WTC11 (cell line): ENCODE measurements at regions not wholly inside any gene's neighbourhood (a gene's known extent, or its start where the extent isn't known, plus 50 kb on each side); places are given as distances from the start of the nearest gene placed in this dataset.

Experiments used
- ATAC-seq: fragments of 200-7000 bp; cut with Tn5 transposase; 2 replicates; pipeline ENCODE4 v1.10.0; 2021; ENCODE audit warnings: mild to moderate bottlenecking, moderate library complexity
- CTCF ChIA-PET: fragments of 300-600 bp; sonication (Branson Sonifier 250); formaldehyde crosslinking; loops from one replicate; lab custom pipeline; 2021; ENCODE audit warnings: antibody characterized with exemption; lab: Charles Lee
- POLR2A ChIA-PET: fragments of 350-600 bp; sonication (Branson Sonifier 250); formaldehyde crosslinking; loops from one replicate; lab custom pipeline; 2021; ENCODE audit warnings: antibody characterized with exemption; lab: Charles Lee
- DNase-seq: peaks from one replicate; pipeline ENCODE4 v3.0.0; 2021; ENCODE audit warnings: low spot score
- H3K27ac Mint-ChIP-seq: 2 replicates; pipeline ENCODE4 v1.8.0; 2021; ENCODE audit warnings: mixed read lengths
- H3K27me3 Mint-ChIP-seq: 2 replicates; pipeline ENCODE4 v1.8.0; 2021; ENCODE audit warnings: low read depth, mild to moderate bottlenecking, moderate library complexity, mixed read lengths
- H3K36me3 Mint-ChIP-seq: 2 replicates; pipeline ENCODE4 v1.8.0; 2021; ENCODE audit warnings: mixed read lengths
- H3K4me1 Mint-ChIP-seq: 2 replicates; pipeline ENCODE4 v1.8.0; 2022; ENCODE audit warnings: mixed read lengths
- H3K4me3 Mint-ChIP-seq: 2 replicates; pipeline ENCODE4 v1.8.0; 2021; ENCODE audit warnings: mild to moderate bottlenecking, moderate library complexity, mixed read lengths
- H3K9me3 Mint-ChIP-seq: 2 replicates; pipeline ENCODE4 v1.8.0; 2021; ENCODE audit warnings: mixed read lengths
- ATF2 ChIP-seq: sonication (generic); formaldehyde crosslinking; IDR thresholded peaks from 2 replicates; pipeline ENCODE4 v1.8.1; 2022; ENCODE audit warnings: low read depth, missing genetic modification reagents, borderline replicate concordance
- CBFB ChIP-seq: sonication (generic); formaldehyde crosslinking; IDR thresholded peaks from 2 replicates; pipeline ENCODE4 v1.8.1; 2022; ENCODE audit warnings: mild to moderate bottlenecking, low read depth, missing genetic modification reagents
- CTCF ChIP-seq: fragments of 200-600 bp; IDR thresholded peaks from 2 replicates; pipeline ENCODE4 v1.8.0; 2022; ENCODE audit warnings: antibody characterized with exemption
- E2F1 ChIP-seq: sonication (generic); formaldehyde crosslinking; IDR thresholded peaks from 2 replicates; pipeline ENCODE4 v1.8.0; 2022; ENCODE audit warnings: mild to moderate bottlenecking, missing genetic modification reagents
- EMX1 ChIP-seq: fragments of 250-450 bp; sonication (Bioruptor Pico); IDR thresholded peaks from 2 replicates; pipeline ENCODE4 v1.8.0; 2021; ENCODE audit warnings: mild to moderate bottlenecking
- FOXJ3 ChIP-seq: sonication (generic); formaldehyde crosslinking; IDR thresholded peaks from 2 replicates; pipeline ENCODE4 v1.9.0; 2021; ENCODE audit warnings: missing genetic modification reagents, mild to moderate bottlenecking, borderline replicate concordance
- GRHL2 ChIP-seq: fragments of 250-450 bp; sonication (Bioruptor Pico); IDR thresholded peaks from 2 replicates; pipeline ENCODE4 v1.8.0; 2022; ENCODE audit warnings: mild to moderate bottlenecking, moderate library complexity; ENCODE audit not compliant: insufficient replicate concordance, severe bottlenecking
- JUN ChIP-seq: sonication (generic); formaldehyde crosslinking; IDR thresholded peaks from 2 replicates; pipeline ENCODE4 v1.8.0; 2023; ENCODE audit warnings: mild to moderate bottlenecking, missing genetic modification reagents
- RORB ChIP-seq: fragments of 250-450 bp; sonication (Bioruptor Pico); IDR thresholded peaks from 2 replicates; pipeline ENCODE4 v1.9.0; 2021; ENCODE audit warnings: mild to moderate bottlenecking
- ZBTB43 ChIP-seq: sonication (generic); formaldehyde crosslinking; IDR thresholded peaks from 2 replicates; pipeline ENCODE4 v1.8.1; 2023; ENCODE audit warnings: mild to moderate bottlenecking, missing genetic modification reagents
- ZNF138 ChIP-seq: sonication (generic); formaldehyde crosslinking; conservative IDR thresholded peaks from 2 replicates; pipeline ENCODE4 v1.8.1; 2022; ENCODE audit warnings: mild to moderate bottlenecking, moderate library complexity, missing genetic modification reagents
- ZNF263 ChIP-seq: sonication (generic); formaldehyde crosslinking; IDR thresholded peaks from 2 replicates; pipeline ENCODE4 v1.8.1; 2022; ENCODE audit warnings: low read depth, mild to moderate bottlenecking, moderate library complexity, missing genetic modification reagents
- ZNF396 ChIP-seq: fragments of 250-450 bp; sonication (Bioruptor Pico); IDR thresholded peaks from 2 replicates; pipeline ENCODE4 v1.8.0; 2021; ENCODE audit warnings: mild to moderate bottlenecking, moderate library complexity, borderline replicate concordance
- TF ChIP-seq, protein P1 (sequence below): sonication (generic); formaldehyde crosslinking; IDR thresholded peaks from 2 replicates; pipeline ENCODE4 v1.8.1; 2022; ENCODE audit warnings: low read depth, mild to moderate bottlenecking, moderate library complexity, missing genetic modification reagents, borderline replicate concordance
- TF ChIP-seq, protein P2 (sequence below): sonication (generic); formaldehyde crosslinking; conservative IDR thresholded peaks from 2 replicates; pipeline ENCODE4 v1.8.1; 2023; ENCODE audit warnings: mild to moderate bottlenecking, low read depth, missing genetic modification reagents, moderate library complexity
- TF ChIP-seq, protein P3 (sequence below): fragments of 250-450 bp; sonication (Bioruptor Pico); IDR thresholded peaks from 2 replicates; pipeline ENCODE4 v1.8.0; 2021; ENCODE audit warnings: mild to moderate bottlenecking

DNA sequence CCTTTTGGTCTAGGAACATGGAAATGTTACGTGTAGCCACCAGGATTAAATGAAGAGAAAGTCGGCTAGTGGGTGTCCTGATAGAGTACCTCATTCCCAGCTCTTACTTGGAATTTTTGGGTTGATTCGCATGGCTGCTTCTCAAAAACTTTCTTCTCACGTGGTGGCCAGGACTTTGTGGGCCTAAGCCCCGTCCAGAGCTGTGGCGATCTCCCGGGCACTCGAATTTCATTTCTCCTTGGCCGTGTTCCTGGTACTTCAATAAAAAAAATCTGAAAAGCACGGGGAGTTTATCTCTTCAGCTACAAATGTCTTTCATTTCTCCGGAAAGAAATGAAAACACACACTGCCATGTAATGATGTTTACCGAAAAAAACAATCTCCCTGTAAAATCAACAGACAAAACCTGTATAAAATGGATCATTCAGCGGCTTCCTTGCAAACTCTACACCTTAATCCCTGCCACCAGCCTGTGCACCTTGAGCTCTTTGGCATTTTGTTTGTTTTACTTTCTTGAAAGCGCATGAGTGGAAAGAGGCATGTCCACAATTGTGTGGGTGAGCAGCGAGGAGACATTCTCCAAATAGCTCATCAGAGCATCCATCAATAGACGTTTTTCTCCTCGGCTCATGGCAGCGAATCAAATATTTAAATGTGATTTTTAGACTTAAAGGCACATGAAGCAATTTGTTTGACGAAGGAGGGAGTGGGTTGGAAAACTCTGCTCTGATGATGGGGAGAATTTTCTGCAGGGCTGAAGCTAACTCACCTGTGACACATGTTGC is 173.1 kb downstream of the TFAP2C start (continued):
- TF ChIP-seq EMX1 (CRISPR knock-in tag), result no peak
- no peak for TF ChIP-seq JUN
- no peak for TF ChIP-seq ATF2 (CRISPR knock-in tag)
- TF ChIP-seq FOXJ3, result no peak

DNA sequence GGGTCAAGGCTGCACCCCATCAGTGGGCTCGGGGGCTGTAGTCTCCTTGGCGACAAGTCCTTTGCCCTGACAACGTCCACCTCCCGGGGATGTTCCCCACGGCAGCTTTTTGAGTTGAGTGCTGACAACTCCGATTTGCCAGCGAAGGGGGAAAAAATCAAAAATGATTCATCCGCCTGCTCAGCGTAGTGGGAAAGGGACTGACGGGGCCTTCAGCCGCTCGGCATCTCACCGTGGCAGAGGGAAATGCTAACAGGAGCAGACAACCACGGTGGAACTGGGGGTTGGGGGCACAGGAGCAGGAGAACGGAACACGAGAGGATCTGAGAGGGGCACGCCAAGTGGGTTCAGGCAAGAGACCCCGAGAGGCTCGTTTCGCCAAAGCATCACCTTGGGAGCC is 173.7 kb downstream of the TFAP2C start:
- Mint-ChIP-seq H3K27me3 (peaks cover 6% of the 10 kb centered on the region), H3K27ac (no peak overlapping the region), H3K9me3 (peaks cover 17% of the 10 kb centered on the region), H3K36me3 (peaks cover 14% of the 10 kb centered on the region), H3K4me1 (peaks cover 24% of the 10 kb centered on the region), H3K4me3 (no peak overlapping the region)
- DNase-seq (no peak), ATAC-seq (no peak)
- ChIA-PET POLR2A (no interaction called here), CTCF (interaction anchor here (1.2 kb wide), 1 partner anchor 17 kb away, joined by 3 read pairs; no protein-coding TSS in a partner anchor)
- TF ChIP-seq CTCF (no peak), ZNF396 (CRISPR knock-in tag) (no peak), ZNF138 (CRISPR knock-in tag) (no peak)

DNA sequence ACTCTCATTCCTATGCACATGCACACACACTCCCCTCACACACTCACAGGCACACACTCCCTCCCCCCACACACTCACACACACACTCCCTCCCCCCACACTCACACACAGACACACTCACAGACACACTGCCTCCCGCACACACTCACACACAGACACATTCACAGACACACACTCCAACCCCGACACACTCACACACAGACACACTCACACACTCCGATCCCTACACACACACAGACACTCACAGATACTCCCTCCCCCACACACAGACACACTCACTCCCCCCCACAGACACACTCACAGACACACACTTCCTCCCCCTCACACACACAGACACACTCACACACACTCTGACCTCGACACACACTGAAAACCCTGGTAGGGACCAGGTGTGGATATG is 176.2 kb downstream of the TFAP2C start:
- Mint-ChIP-seq H3K27ac (no peak overlapping the region), H3K4me1 (peaks cover 37% of the 10 kb centered on the region), H3K9me3 (no peaks in the 10 kb centered on the region), H3K4me3 (no peak overlapping the region), H3K36me3 (no peaks in the 10 kb centered on the region), H3K27me3 (peaks cover 6% of the 10 kb centered on the region; the same call in 1 of the 2 replicates)
- ATAC-seq, result no peak
- no peak for TF ChIP-seq RORB (CRISPR knock-in tag)
- TF ChIP-seq CBFB (CRISPR knock-in tag), result no peak
- no peak for TF ChIP-seq E2F1 (CRISPR knock-in tag)
- TF ChIP-seq, protein P1, sequence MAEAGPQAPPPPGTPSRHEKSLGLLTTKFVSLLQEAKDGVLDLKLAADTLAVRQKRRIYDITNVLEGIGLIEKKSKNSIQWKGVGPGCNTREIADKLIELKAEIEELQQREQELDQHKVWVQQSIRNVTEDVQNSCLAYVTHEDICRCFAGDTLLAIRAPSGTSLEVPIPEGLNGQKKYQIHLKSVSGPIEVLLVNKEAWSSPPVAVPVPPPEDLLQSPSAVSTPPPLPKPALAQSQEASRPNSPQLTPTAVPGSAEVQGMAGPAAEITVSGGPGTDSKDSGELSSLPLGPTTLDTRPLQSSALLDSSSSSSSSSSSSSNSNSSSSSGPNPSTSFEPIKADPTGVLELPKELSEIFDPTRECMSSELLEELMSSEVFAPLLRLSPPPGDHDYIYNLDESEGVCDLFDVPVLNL (CRISPR knock-in tag), result no peak
- TF ChIP-seq ZNF138 (CRISPR knock-in tag), result no peak
- TF ChIP-seq ZBTB43 (CRISPR knock-in tag), result no peak
- TF ChIP-seq, protein P2, sequence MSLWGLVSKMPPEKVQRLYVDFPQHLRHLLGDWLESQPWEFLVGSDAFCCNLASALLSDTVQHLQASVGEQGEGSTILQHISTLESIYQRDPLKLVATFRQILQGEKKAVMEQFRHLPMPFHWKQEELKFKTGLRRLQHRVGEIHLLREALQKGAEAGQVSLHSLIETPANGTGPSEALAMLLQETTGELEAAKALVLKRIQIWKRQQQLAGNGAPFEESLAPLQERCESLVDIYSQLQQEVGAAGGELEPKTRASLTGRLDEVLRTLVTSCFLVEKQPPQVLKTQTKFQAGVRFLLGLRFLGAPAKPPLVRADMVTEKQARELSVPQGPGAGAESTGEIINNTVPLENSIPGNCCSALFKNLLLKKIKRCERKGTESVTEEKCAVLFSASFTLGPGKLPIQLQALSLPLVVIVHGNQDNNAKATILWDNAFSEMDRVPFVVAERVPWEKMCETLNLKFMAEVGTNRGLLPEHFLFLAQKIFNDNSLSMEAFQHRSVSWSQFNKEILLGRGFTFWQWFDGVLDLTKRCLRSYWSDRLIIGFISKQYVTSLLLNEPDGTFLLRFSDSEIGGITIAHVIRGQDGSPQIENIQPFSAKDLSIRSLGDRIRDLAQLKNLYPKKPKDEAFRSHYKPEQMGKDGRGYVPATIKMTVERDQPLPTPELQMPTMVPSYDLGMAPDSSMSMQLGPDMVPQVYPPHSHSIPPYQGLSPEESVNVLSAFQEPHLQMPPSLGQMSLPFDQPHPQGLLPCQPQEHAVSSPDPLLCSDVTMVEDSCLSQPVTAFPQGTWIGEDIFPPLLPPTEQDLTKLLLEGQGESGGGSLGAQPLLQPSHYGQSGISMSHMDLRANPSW (CRISPR knock-in tag), result no peak
- TF ChIP-seq ZNF263 (CRISPR knock-in tag), result no peak
- TF ChIP-seq, protein P3, sequence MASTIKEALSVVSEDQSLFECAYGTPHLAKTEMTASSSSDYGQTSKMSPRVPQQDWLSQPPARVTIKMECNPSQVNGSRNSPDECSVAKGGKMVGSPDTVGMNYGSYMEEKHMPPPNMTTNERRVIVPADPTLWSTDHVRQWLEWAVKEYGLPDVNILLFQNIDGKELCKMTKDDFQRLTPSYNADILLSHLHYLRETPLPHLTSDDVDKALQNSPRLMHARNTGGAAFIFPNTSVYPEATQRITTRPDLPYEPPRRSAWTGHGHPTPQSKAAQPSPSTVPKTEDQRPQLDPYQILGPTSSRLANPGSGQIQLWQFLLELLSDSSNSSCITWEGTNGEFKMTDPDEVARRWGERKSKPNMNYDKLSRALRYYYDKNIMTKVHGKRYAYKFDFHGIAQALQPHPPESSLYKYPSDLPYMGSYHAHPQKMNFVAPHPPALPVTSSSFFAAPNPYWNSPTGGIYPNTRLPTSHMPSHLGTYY (CRISPR knock-in tag), result no peak
- no peak for TF ChIP-seq GRHL2
- no peak for DNase-seq
- CTCF ChIA-PET, result no interaction called here
- POLR2A ChIA-PET, result interaction anchor here (1.2 kb wide), 1 partner anchor 175 kb away, joined by 3 read pairs; no protein-coding TSS in a partner anchor
